Right lobe of liver (tissue), 6 donors: ENCODE measurements at regions not wholly inside any gene's neighbourhood (a gene's known extent, or its start where the extent isn't known, plus 50 kb on each side); places are given as distances from the start of the nearest gene placed in this dataset.

Source experiments
- ATAC-seq, 4 donors: fragments of 200-7000 bp; cut with Tn5 transposase; one replicate each; pipeline ENCODE4 v1.9.1; 2020; ENCODE audit warnings: mild to moderate bottlenecking in 4 of 4, moderate library complexity in 4 of 4
- DNase-seq, 3 donors: peaks; one replicate each; pipeline ENCODE4 v3.0.0-alpha.2; 2020
- H3K27ac ChIP-seq, 3 donors: fragments of 200-600 bp; one replicate each; pipeline ENCODE4 v1.8.0; 2022
- H3K27me3 ChIP-seq, 2 donors: fragments of 200-600 bp; one replicate each; pipeline ENCODE4 v1.8.0; 2022
- H3K36me3 ChIP-seq, 4 donors: fragments of 200-600 bp; sonication (generic) in 1 of 4; one replicate each; pipeline versions ENCODE4 v1.5.1 to v1.8.0; 2017 to 2022; ENCODE audit warnings: control low read depth in 1 of 4
- H3K4me1 ChIP-seq, 4 donors: fragments of 200-600 bp; sonication (generic) in 1 of 4; one replicate each; pipeline versions ENCODE4 v1.5.1 to v1.8.0; 2017 to 2022; ENCODE audit warnings: control low read depth in 1 of 4
- H3K4me3 ChIP-seq, 3 donors: fragments of 200-600 bp; one replicate each; pipeline ENCODE4 v1.8.0; 2022
- H3K9me3 ChIP-seq, 4 donors: fragments of 200-600 bp; sonication (generic) in 1 of 4; one replicate each; pipeline versions ENCODE4 v1.5.1 to v1.8.0; 2017 to 2022; ENCODE audit warnings: control low read depth in 1 of 4
- CTCF ChIP-seq, 4 donors: fragments of 200-600 bp in 3 of 4; fragments of 450-650 bp in 1 of 4; IDR thresholded peaks; one replicate each; pipeline versions ENCODE4 v1.5.1 to v1.8.0; 2016 to 2022; ENCODE audit warnings: antibody characterized with exemption in 4 of 4, mild to moderate bottlenecking in 2 of 4
- POLR2A ChIP-seq: fragments of 450-650 bp; IDR thresholded peaks from one replicate; pipeline ENCODE4 v1.6.1; 2017; ENCODE audit warnings: antibody characterized with exemption, mild to moderate bottlenecking
- WGBS: methylation state at CpG from one replicate; pipeline ENCODE4 v1.1.6; 2018; ENCODE audit warnings: low coverage, low lambda C conversion rate; ENCODE audit not compliant: insufficient coverage; ENCODE audit errors: missing lambda C conversion rate; 5-methylcytosine and 5-hydroxymethylcytosine counted together
- intact Hi-C, 2 donors: fragments of 100-400 bp; cut with DNase I; formaldehyde crosslinking; loops; one replicate each; pipeline versions ENCODE4 v1.11.2 to v1.14.1; 2022
- donor health status: DM: no; HTN: yes; CAD: no.
- donor health status: DM: no; HTN: no; CAD: no.
- donor health status: DM: no; HTN: no; CAD: no.
- donor health status: DM: no; HTN: yes; CAD: no.
- donor health status: DM: no; HTN: yes; CAD: no.

- DNase-seq (no peak), ATAC-seq (no peak)
- no peaks in the 10 kb centered on the region for H3K36me3 ChIP-seq
- H3K27ac ChIP-seq: no peak overlapping the region
- intact Hi-C loops: no loop called here
- 14% methylated on average over 1 of the region's 1 CpG for WGBS
- no peak for TF ChIP-seq POLR2A
- TF ChIP-seq CTCF (IDR thresholded peaks at IDR 0.05): no peak
- no peaks in the 10 kb centered on the region for H3K9me3 ChIP-seq
- H3K4me3 ChIP-seq: no peak overlapping the region
- H3K4me1 ChIP-seq: no peaks in the 10 kb centered on the region
- no peaks in the 10 kb centered on the region for H3K27me3 ChIP-seq
These were observed 368.1 kb upstream of the HNRNPA3 start for GRCh38 chr2:176844461-176844860.

- Histone ChIP-seq H3K9me3 (no peaks in the 10 kb centered on the region), H3K36me3 (no peaks in the 10 kb centered on the region), H3K4me3 (no peak overlapping the region), H3K27ac (no peak overlapping the region), H3K4me1 (no peaks in the 10 kb centered on the region), H3K27me3 (no peaks in the 10 kb centered on the region)
- no peak for ATAC-seq
- TF ChIP-seq CTCF (IDR thresholded peaks at IDR 0.05) (no peak), POLR2A (no peak)
- DNase-seq: no peak
- WGBS: 28% methylated on average over 2 of the region's 2 CpGs
- intact Hi-C loops: no loop called here
These were observed 366.9 kb upstream of the HNRNPA3 start for GRCh38 chr2:176845718-176846117.

- H3K36me3 ChIP-seq: no peaks in the 10 kb centered on the region
- no peak overlapping the region for H3K4me3 ChIP-seq
- TF ChIP-seq CTCF (IDR thresholded peaks at IDR 0.05): no peak
- TF ChIP-seq POLR2A: no peak
- no peaks in the 10 kb centered on the region for H3K4me1 ChIP-seq
- intact Hi-C loops: no loop called here
- 49% methylated on average over 3 of the region's 4 CpGs for WGBS
- ATAC-seq (no peak), DNase-seq (no peak)
- no peak overlapping the region for H3K27ac ChIP-seq
- no peaks in the 10 kb centered on the region for H3K9me3 ChIP-seq
- H3K27me3 ChIP-seq: no peaks in the 10 kb centered on the region
These were observed 365.0 kb upstream of the HNRNPA3 start for GRCh38 chr2:176847575-176847974.

GRCh38 chr2:176848844-176849243, 363.8 kb upstream of the HNRNPA3 start:
- 62% methylated on average over 3 of the region's 8 CpGs for WGBS
- TF ChIP-seq CTCF (IDR thresholded peaks at IDR 0.05): no peak
- no peak for TF ChIP-seq POLR2A
- Histone ChIP-seq H3K27ac (no peak overlapping the region), H3K9me3 (no peaks in the 10 kb centered on the region), H3K27me3 (no peaks in the 10 kb centered on the region), H3K4me3 (no peak overlapping the region), H3K4me1 (no peaks in the 10 kb centered on the region), H3K36me3 (no peaks in the 10 kb centered on the region)
- no peak for DNase-seq
- ATAC-seq: no peak
- intact Hi-C loops: no loop called here

GRCh38 chr2:176851200-176851888, 361.2 kb upstream of the HNRNPA3 start:
- Histone ChIP-seq H3K4me1 (no peaks in the 10 kb centered on the region), H3K4me3 (no peak overlapping the region), H3K27me3 (no peaks in the 10 kb centered on the region), H3K27ac (no peak overlapping the region), H3K9me3 (no peaks in the 10 kb centered on the region), H3K36me3 (no peaks in the 10 kb centered on the region)
- ATAC-seq: no peak
- no peak for DNase-seq
- WGBS: 81% methylated on average over 2 of the region's 2 CpGs
- intact Hi-C loops: no loop called here
- TF ChIP-seq CTCF (IDR thresholded peaks at IDR 0.05) (no peak), POLR2A (no peak)
